BJ (cell line): ENCODE measurements at regions not wholly inside any gene's neighbourhood (a gene's known extent, or its start where the extent isn't known, plus 50 kb on each side); places are given as distances from the start of the nearest gene placed in this dataset.

ENCODE experiments used
- CTCF ChIA-PET: fragments of 350-600 bp; formaldehyde crosslinking; extraction: SDS; loops from one replicate; lab custom pipeline; 2021; ENCODE audit warnings: antibody characterized with exemption, inconsistent platforms; lab: Yijun Ruan, JAX
- POLR2A ChIA-PET: fragments of 300-600 bp; sonication (Branson Sonifier 250); formaldehyde crosslinking; extraction: SDS; loops from one replicate; lab custom pipeline; 2021; ENCODE audit warnings: antibody characterized with exemption; lab: Charles Lee
- DNase-seq: peaks from one replicate; pipeline ENCODE4 v3.0.0-alpha.2; 2011; ENCODE audit warnings: low read depth
- H3K27me3 ChIP-seq: 2 replicates; pipeline ENCODE4 v1.6.0; 2011; ENCODE audit warnings: low read length; ENCODE audit not compliant: control insufficient read depth, insufficient read depth
- H3K36me3 ChIP-seq: 2 replicates; pipeline ENCODE4 v1.5.1; 2011; ENCODE audit warnings: low read length; ENCODE audit not compliant: control insufficient read depth, insufficient read depth
- H3K4me3 ChIP-seq: 2 replicates; pipeline ENCODE4 v1.5.1; 2011; ENCODE audit warnings: low read depth, mild to moderate bottlenecking, control low read depth, low read length
- TF ChIP-seq, protein P1 (sequence below): IDR thresholded peaks from 2 replicates; pipeline ENCODE4 v1.5.1; 2011; ENCODE audit warnings: low read depth, mild to moderate bottlenecking, control low read depth, inconsistent platforms, low read length, moderate library complexity; ENCODE audit not compliant: insufficient read depth

DNA sequence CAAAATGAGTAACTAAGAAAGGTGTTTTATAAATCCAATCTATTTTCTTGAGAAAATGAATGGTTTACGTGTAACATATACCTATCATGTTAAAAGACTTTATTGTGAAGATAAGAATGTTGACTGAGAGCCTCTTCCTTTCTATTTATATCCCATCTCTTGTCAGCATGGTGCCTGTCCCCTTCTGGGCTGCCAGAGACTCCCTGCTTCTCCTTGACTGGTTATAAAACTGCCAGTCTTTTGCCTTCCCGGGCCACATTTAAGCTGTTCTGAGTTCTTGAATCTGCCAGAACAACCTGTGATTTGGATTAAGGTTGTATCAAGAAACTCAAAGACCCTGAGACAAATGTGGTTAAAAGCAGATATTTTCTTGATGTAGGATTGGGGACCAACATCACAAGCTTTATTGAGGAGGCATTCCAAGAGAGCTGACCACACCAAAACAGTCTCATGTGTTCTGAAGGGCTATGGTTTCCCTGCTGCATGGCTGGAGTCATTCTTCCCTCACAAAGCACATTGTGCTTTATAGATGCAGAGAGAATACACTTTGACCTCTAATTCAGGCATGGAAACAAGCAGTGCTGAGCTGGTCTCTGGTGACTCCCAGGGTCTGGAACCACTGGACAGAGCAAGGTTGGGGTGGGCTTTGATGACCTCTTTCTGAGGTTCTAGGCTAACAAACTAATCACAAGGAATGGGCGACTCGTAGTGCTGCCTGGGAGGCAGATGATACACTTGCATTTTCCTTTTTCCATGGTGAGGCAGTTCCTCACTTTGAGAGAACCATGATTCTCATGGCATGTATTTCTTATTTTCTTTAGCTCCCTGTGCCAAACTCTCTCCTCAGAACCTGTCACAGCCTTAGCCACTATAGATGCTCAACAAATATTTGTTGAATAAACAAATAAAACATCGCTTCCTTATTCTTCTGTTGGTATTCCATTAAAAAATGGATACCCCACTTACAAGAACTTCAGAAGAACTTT lies 205.0 kb upstream of the PREP start:
- no peaks in the 10 kb centered on the region for H3K36me3 ChIP-seq
- TF ChIP-seq, protein P1, sequence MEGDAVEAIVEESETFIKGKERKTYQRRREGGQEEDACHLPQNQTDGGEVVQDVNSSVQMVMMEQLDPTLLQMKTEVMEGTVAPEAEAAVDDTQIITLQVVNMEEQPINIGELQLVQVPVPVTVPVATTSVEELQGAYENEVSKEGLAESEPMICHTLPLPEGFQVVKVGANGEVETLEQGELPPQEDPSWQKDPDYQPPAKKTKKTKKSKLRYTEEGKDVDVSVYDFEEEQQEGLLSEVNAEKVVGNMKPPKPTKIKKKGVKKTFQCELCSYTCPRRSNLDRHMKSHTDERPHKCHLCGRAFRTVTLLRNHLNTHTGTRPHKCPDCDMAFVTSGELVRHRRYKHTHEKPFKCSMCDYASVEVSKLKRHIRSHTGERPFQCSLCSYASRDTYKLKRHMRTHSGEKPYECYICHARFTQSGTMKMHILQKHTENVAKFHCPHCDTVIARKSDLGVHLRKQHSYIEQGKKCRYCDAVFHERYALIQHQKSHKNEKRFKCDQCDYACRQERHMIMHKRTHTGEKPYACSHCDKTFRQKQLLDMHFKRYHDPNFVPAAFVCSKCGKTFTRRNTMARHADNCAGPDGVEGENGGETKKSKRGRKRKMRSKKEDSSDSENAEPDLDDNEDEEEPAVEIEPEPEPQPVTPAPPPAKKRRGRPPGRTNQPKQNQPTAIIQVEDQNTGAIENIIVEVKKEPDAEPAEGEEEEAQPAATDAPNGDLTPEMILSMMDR: no peak
- no peak for DNase-seq
- H3K4me3 ChIP-seq: no peak overlapping the region
- H3K27me3 ChIP-seq: no peaks in the 10 kb centered on the region
- CTCF ChIA-PET: interaction anchor here (0.6 kb wide), 2 partner anchors 36 to 142 kb away, joined by 3 read pairs; no protein-coding TSS in a partner anchor
- POLR2A ChIA-PET: no interaction called here

DNA sequence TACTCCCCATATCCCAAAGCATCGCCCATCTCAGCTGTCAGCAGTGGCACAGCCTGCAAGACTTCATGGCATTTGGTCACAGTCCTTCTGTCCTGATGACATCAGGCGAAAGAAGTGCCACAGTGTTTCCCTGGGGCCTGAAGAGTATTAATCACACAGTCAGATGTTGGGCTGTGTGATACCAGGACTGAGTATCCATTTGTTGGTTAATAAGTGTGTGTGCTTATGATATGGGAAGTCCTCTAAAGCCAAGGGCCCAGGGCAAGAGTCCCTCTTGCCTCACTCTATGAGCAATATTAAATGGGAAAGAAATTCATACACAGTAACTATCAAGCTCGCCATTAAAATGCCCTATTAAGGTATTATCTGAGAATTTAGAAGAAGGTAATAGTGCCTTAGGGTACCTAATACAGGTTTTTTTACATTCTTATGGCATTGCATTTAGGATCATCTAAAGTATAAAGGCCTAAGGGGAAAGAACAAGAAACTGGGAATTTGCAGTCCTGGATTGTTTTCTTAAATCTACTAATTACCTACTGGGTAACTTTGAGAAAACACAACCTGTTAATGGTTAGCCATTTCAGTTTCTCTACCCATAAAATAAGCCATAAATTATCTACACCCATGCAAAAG lies 204.1 kb upstream of the PREP start:
- DNase-seq: no peak
- Histone ChIP-seq H3K36me3 (no peaks in the 10 kb centered on the region), H3K4me3 (no peak overlapping the region), H3K27me3 (no peaks in the 10 kb centered on the region)
- ChIA-PET POLR2A (no interaction called here), CTCF (interaction anchor here (0.6 kb wide), 1 partner anchor 37 kb away, joined by 3 read pairs; no protein-coding TSS in a partner anchor)
- TF ChIP-seq, protein P1: no peak

DNA sequence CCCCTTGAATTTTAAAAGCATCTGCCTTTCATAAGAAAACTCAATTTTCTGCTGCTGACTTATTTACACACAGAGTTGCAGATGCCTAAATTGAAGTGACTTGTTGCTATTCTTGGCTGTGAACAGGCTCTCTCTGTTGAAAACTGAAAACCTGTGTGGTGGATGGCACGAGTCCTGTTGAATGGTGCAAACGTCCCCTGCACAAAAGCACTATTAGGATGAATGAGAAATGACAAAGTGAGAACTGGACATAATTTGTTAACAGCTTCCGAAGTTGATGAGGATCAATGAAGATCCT lies 201.7 kb upstream of the PREP start:
- H3K36me3 ChIP-seq: no peaks in the 10 kb centered on the region
- ChIA-PET POLR2A (no interaction called here), CTCF (interaction anchor here (0.6 kb wide), 1 partner anchor 45 kb away, joined by 4 read pairs; no protein-coding TSS in a partner anchor)
- TF ChIP-seq, protein P1: no peak
- H3K27me3 ChIP-seq: no peaks in the 10 kb centered on the region
- no peak overlapping the region for H3K4me3 ChIP-seq
- DNase-seq: no peak

DNA sequence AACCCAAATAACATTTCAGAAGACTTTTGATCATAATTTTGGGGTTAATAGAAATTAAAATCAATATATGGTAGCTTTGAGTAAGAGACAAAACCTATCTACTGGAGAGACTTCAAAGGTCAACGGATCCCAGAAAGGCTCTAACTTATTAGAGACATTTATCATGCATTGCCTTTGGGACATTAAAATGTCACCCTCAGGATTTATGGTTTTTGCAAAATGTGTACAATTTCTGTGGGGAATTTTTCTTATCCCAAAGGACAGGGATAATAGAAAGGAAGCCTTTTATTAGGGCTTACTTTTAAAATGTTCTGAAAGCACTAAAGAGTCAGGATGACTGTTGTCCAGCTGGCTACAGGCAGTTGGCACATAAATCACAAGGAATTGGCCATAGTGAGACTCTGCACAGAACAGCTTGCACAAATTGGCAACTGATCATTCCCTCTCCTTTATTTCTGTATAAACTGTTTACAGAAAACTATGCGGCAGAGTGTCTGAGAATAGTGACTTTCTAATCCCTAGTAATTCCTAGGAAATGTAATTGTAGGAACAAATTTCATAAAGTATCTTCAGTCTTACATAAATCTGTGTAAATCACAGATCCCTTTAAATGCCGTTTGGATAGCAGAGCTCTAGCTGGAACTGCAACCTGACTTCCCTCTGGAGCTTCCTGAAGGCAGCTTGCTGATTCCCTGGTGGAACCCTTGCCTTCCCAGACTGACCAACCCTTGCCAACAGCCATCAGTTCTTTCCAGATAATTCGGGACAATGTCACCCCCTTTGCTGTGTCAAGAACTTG lies 201.1 kb upstream of the PREP start:
- CTCF ChIA-PET: interaction anchor here (0.6 kb wide), 1 partner anchor 46 kb away, joined by 4 read pairs; no protein-coding TSS in a partner anchor
- POLR2A ChIA-PET: no interaction called here
- TF ChIP-seq, protein P1: no peak
- Histone ChIP-seq H3K4me3 (no peak overlapping the region), H3K36me3 (no peaks in the 10 kb centered on the region), H3K27me3 (no peaks in the 10 kb centered on the region)
- DNase-seq: no peak
